DND-41 (cell line): ENCODE measurements at regions not wholly inside any gene's neighbourhood (a gene's known extent, or its start where the extent isn't known, plus 50 kb on each side); places are given as distances from the start of the nearest gene placed in this dataset.

Experiments used
- ATAC-seq: fragments of 200-7000 bp; cut with Tn5 transposase; 3 replicates; pipeline ENCODE4 v1.9.1; 2021; ENCODE audit warnings: low read depth; ENCODE audit not compliant: insufficient read depth
- DNase-seq: peaks from one replicate; pipeline ENCODE4 v3.0.0-alpha.2; 2020
- H2AFZ ChIP-seq: 2 replicates; pipeline ENCODE4 v1.6.0; 2012; ENCODE audit warnings: low read depth, low read length
- H3K27ac ChIP-seq: 2 replicates; pipeline ENCODE4 v1.5.1; 2012; ENCODE audit warnings: low read length, inconsistent platforms
- H3K27me3 ChIP-seq: fragments of 200-600 bp; sonication (generic); 2 replicates; pipeline ENCODE4 v1.6.0; 2012; ENCODE audit warnings: low read length, mild to moderate bottlenecking, inconsistent platforms; ENCODE audit not compliant: insufficient read depth, poor library complexity
- H3K36me3 ChIP-seq: 2 replicates; pipeline ENCODE4 v1.5.1; 2012; ENCODE audit warnings: low read length, inconsistent platforms; ENCODE audit not compliant: insufficient read depth
- H3K4me1 ChIP-seq: 2 replicates; pipeline ENCODE4 v1.5.1; 2012; ENCODE audit warnings: mild to moderate bottlenecking, low read length; ENCODE audit not compliant: insufficient read depth
- H3K4me2 ChIP-seq: 2 replicates; pipeline ENCODE4 v1.6.0; 2012; ENCODE audit warnings: mild to moderate bottlenecking, moderate library complexity, low read length, inconsistent platforms; ENCODE audit not compliant: insufficient read depth
- H3K4me3 ChIP-seq, 2 experiments: fragments of 200-600 bp in 1 of 2; shearing (Covaris generic) in 1 of 2; 2 replicates each; pipeline ENCODE4 v1.5.1; 2012 to 2016; ENCODE audit warnings: inconsistent platforms in 2 of 2, low read length in 2 of 2, mild to moderate bottlenecking in 2 of 2, low read depth in 1 of 2, moderate library complexity in 1 of 2
- H3K79me2 ChIP-seq: 2 replicates; pipeline ENCODE4 v1.6.0; 2012; ENCODE audit warnings: low read length, inconsistent platforms; ENCODE audit not compliant: insufficient read depth
- H3K9ac ChIP-seq: 2 replicates; pipeline ENCODE4 v1.6.0; 2012; ENCODE audit warnings: low read depth, mild to moderate bottlenecking, inconsistent platforms, low read length, moderate library complexity
- H3K9me3 ChIP-seq: 2 replicates; pipeline ENCODE4 v1.5.1; 2012; ENCODE audit warnings: low read length, moderate library complexity, mild to moderate bottlenecking, inconsistent platforms; ENCODE audit not compliant: insufficient read depth, severe bottlenecking
- H4K20me1 ChIP-seq: 2 replicates; pipeline ENCODE4 v1.6.0; 2012; ENCODE audit warnings: low read length; ENCODE audit not compliant: insufficient read depth
- EZH2 ChIP-seq: IDR thresholded peaks from 3 replicates; pipeline ENCODE4 v1.6.1; 2012; ENCODE audit warnings: borderline replicate concordance, low read depth, mild to moderate bottlenecking, moderate library complexity, low read length, inconsistent platforms; ENCODE audit not compliant: severe bottlenecking
- TF ChIP-seq, protein P1 (sequence below): IDR thresholded peaks from 2 replicates; pipeline ENCODE4 v1.5.1; 2012; ENCODE audit warnings: borderline replicate concordance, low read length, moderate library complexity, mild to moderate bottlenecking; ENCODE audit not compliant: poor library complexity, severe bottlenecking; ENCODE audit errors: extremely low read depth

DNA sequence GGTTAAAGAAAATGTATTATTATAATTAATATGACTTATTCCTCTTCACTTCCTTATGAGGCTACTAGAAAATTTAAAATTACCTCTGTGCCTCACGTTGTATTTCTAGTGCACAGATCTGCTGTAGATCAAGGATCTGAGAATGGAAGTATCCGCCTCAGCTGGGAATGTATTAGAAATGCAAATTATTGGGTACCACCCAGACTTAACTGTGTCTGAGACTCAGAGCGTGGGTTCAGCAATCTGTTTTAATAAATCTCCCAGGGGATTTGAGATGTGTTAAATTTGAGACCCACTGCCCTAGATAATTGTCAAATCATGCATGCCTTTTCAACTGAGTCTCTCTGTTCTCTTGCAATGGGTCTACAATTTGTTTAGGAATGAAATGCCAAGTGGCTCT lies 658.0 kb upstream of the NOX3 start:
- no peak overlapping the region for H3K4me3 ChIP-seq
- no peaks in the 10 kb centered on the region for H3K79me2 ChIP-seq
- H3K36me3 ChIP-seq, result no peaks in the 10 kb centered on the region
- H2AFZ ChIP-seq, result no peak overlapping the region
- no peak overlapping the region for H3K4me2 ChIP-seq
- H3K9me3 ChIP-seq, result no peaks in the 10 kb centered on the region
- H3K4me1 ChIP-seq, result no peaks in the 10 kb centered on the region
- no peaks in the 10 kb centered on the region for H3K27me3 ChIP-seq
- H4K20me1 ChIP-seq, result no peaks in the 10 kb centered on the region; the same call in 1 of the 2 replicates
- no peak for ATAC-seq
- H3K27ac ChIP-seq, result no peak overlapping the region
- DNase-seq, result no peak
- no peak for TF ChIP-seq EZH2
- TF ChIP-seq, protein P1, sequence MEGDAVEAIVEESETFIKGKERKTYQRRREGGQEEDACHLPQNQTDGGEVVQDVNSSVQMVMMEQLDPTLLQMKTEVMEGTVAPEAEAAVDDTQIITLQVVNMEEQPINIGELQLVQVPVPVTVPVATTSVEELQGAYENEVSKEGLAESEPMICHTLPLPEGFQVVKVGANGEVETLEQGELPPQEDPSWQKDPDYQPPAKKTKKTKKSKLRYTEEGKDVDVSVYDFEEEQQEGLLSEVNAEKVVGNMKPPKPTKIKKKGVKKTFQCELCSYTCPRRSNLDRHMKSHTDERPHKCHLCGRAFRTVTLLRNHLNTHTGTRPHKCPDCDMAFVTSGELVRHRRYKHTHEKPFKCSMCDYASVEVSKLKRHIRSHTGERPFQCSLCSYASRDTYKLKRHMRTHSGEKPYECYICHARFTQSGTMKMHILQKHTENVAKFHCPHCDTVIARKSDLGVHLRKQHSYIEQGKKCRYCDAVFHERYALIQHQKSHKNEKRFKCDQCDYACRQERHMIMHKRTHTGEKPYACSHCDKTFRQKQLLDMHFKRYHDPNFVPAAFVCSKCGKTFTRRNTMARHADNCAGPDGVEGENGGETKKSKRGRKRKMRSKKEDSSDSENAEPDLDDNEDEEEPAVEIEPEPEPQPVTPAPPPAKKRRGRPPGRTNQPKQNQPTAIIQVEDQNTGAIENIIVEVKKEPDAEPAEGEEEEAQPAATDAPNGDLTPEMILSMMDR, result no peak
- H3K9ac ChIP-seq, result no peak overlapping the region

DNA sequence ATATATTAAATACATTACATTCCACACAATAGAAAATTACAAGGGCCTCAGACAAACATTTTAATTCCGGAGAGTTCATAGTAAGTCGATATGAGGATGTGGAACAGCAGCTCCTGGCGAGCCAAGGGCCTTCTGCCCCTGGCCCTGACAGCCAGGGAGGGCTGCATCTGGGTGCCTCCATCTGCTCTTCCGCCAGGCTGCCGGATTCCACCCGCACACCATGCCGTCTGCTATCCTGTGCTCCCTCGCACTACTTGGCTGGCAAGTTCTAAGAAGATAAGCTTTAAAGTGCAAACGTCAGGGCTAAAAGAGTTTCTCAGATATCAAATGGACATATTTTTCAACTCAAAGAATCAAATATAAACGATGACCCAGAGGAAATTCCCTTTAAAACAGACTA lies 656.3 kb upstream of the NOX3 start:
- no peaks in the 10 kb centered on the region for H3K36me3 ChIP-seq
- H3K79me2 ChIP-seq, result no peaks in the 10 kb centered on the region
- no peak overlapping the region for H3K4me2 ChIP-seq
- H3K4me1 ChIP-seq, result no peaks in the 10 kb centered on the region
- H3K9ac ChIP-seq, result no peak overlapping the region
- no peaks in the 10 kb centered on the region for H3K9me3 ChIP-seq
- DNase-seq, result no peak
- TF ChIP-seq, protein P1, result no peak
- no peak for TF ChIP-seq EZH2
- H4K20me1 ChIP-seq, result no peaks in the 10 kb centered on the region; the same call in 1 of the 2 replicates
- H3K4me3 ChIP-seq, result no peak overlapping the region
- no peaks in the 10 kb centered on the region for H3K27me3 ChIP-seq
- H2AFZ ChIP-seq, result no peak overlapping the region
- no peak overlapping the region for H3K27ac ChIP-seq
- no peak for ATAC-seq

DNA sequence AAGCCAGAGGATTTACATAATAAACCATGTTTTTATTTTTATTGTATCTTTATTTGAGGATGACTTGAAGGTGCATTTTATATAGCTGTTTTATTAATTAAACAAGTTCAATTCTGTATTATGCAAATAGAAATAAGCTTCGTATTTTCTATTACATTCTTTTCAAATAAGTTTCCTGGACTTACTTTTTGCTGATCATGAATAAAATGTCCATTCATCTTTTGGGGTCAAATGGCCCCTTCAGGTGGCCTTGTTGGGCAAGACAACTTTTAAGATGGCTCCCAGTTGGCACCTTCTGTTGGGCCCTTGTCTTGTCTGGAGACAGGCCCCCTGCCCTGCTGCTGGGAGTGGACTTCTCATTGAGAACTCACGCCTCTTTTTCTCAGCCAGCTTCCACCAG lies 654.6 kb upstream of the NOX3 start:
- H3K4me2 ChIP-seq, result no peak overlapping the region
- no peaks in the 10 kb centered on the region; the same call in 1 of the 2 replicates for H4K20me1 ChIP-seq
- H3K4me1 ChIP-seq, result no peaks in the 10 kb centered on the region
- no peaks in the 10 kb centered on the region for H3K79me2 ChIP-seq
- DNase-seq, result no peak
- no peak overlapping the region for H3K9ac ChIP-seq
- H3K27me3 ChIP-seq, result no peaks in the 10 kb centered on the region
- no peak overlapping the region for H2AFZ ChIP-seq
- no peak for ATAC-seq
- no peaks in the 10 kb centered on the region for H3K9me3 ChIP-seq
- TF ChIP-seq, protein P1, result no peak
- no peak for TF ChIP-seq EZH2
- H3K27ac ChIP-seq, result no peak overlapping the region
- no peak overlapping the region for H3K4me3 ChIP-seq
- no peaks in the 10 kb centered on the region for H3K36me3 ChIP-seq

DNA sequence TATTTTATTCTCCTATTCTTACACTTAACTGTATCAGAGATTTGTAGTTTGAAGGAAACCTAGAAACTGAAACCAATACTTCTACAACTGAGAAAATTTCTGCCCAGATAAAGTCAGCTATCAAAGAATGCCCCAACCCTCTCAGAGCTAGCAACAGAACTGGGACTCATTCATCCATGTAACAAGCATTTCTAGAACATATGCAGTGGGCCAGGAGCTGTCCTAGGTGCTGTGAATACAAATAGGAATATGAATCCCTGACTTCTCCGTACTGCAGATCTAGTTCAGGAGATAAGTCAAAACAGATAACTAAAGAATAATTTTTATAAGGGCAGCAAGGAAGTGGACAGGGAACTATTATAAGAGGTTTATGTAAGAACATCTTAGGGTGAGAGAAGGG lies 654.1 kb upstream of the NOX3 start:
- Histone ChIP-seq H3K9me3 (no peaks in the 10 kb centered on the region), H3K9ac (no peak overlapping the region)

More for the DNA sequence above, 654.1 kb upstream of the NOX3 start:
- H3K27me3 ChIP-seq, result no peaks in the 10 kb centered on the region
- no peaks in the 10 kb centered on the region for H3K79me2 ChIP-seq
- no peak overlapping the region for H3K27ac ChIP-seq
- H3K4me1 ChIP-seq, result no peaks in the 10 kb centered on the region
- DNase-seq (no peak), ATAC-seq (no peak)
- no peak overlapping the region for H2AFZ ChIP-seq
- TF ChIP-seq, protein P1, result no peak
- TF ChIP-seq EZH2, result no peak
- no peak overlapping the region for H3K4me3 ChIP-seq
- H3K4me2 ChIP-seq, result no peak overlapping the region
- no peaks in the 10 kb centered on the region; the same call in 1 of the 2 replicates for H4K20me1 ChIP-seq
- no peaks in the 10 kb centered on the region for H3K36me3 ChIP-seq
